Neural progenitor cell (in vitro differentiated cells): ENCODE measurements at regions not wholly inside any gene's neighbourhood (a gene's known extent, or its start where the extent isn't known, plus 50 kb on each side); places are given as distances from the start of the nearest gene placed in this dataset.

Experiments used
- DNase-seq: peaks from one replicate; pipeline ENCODE4 v3.0.0-alpha.2; 2016; ENCODE audit warnings: low spot score
- H2AFZ ChIP-seq: fragments of 200-600 bp; sonication (generic); replicated peaks from 2 replicates; pipeline ENCODE4 v1.6.1; 2016; ENCODE audit warnings: antibody characterized with exemption
- H3F3A ChIP-seq: fragments of 200-600 bp; sonication (generic); 2 replicates; pipeline ENCODE4 v1.6.1; 2016; ENCODE audit warnings: antibody characterized with exemption, low read depth
- H3K27ac ChIP-seq: fragments of 200-600 bp; sonication (generic); 2 replicates; pipeline ENCODE4 v1.5.1; 2016; ENCODE audit warnings: mild to moderate bottlenecking
- H3K27me3 ChIP-seq: fragments of 200-600 bp; sonication (generic); 2 replicates; pipeline ENCODE4 v1.6.1; 2016; ENCODE audit warnings: mild to moderate bottlenecking, moderate library complexity
- H3K36me3 ChIP-seq: fragments of 200-600 bp; sonication (generic); 2 replicates; pipeline ENCODE4 v1.5.1; 2016
- H3K4me1 ChIP-seq: fragments of 200-600 bp; sonication (generic); 2 replicates; pipeline ENCODE4 v1.6.1; 2016; ENCODE audit warnings: mixed run types
- H3K4me2 ChIP-seq: fragments of 200-600 bp; sonication (generic); 2 replicates; pipeline ENCODE4 v1.6.1; 2016
- H3K4me3 ChIP-seq: fragments of 200-600 bp; sonication (generic); 2 replicates; pipeline ENCODE4 v1.5.1; 2016
- H3K79me2 ChIP-seq: fragments of 200-600 bp; sonication (generic); 2 replicates; pipeline ENCODE4 v1.6.1; 2016; ENCODE audit warnings: low read depth
- H3K9ac ChIP-seq: fragments of 200-600 bp; sonication (generic); 2 replicates; pipeline ENCODE4 v1.6.1; 2016
- H3K9me3 ChIP-seq: fragments of 200-600 bp; sonication (generic); 2 replicates; pipeline ENCODE4 v1.5.1; 2016; ENCODE audit warnings: low read depth
- H4K20me1 ChIP-seq: fragments of 200-600 bp; sonication (generic); 2 replicates; pipeline ENCODE4 v1.6.1; 2016; ENCODE audit warnings: low read depth
- H3K27ac Mint-ChIP-seq: 3 replicates; pipeline ENCODE4 v1.8.0; 2021; ENCODE audit warnings: mixed read lengths
- H3K27me3 Mint-ChIP-seq: 2 replicates; pipeline ENCODE4 v1.8.0; 2022; ENCODE audit warnings: low read depth, mild to moderate bottlenecking, inconsistent platforms, moderate library complexity, mixed read lengths; ENCODE audit not compliant: insufficient read depth
- H3K36me3 Mint-ChIP-seq: 3 replicates; pipeline ENCODE4 v1.8.0; 2021; ENCODE audit warnings: mixed read lengths
- H3K4me1 Mint-ChIP-seq: 3 replicates; pipeline ENCODE4 v1.8.0; 2021; ENCODE audit warnings: mixed read lengths
- H3K4me3 Mint-ChIP-seq: 3 replicates; pipeline ENCODE4 v1.8.0; 2021; ENCODE audit warnings: mild to moderate bottlenecking, moderate library complexity, mixed read lengths
- H3K9me3 Mint-ChIP-seq: 3 replicates; pipeline ENCODE4 v1.8.0; 2020; ENCODE audit warnings: mixed read lengths
- EZH2 ChIP-seq: fragments of 200-600 bp; sonication (generic); IDR thresholded peaks from 2 replicates; pipeline ENCODE4 v1.6.1; 2017; ENCODE audit warnings: antibody characterized with exemption, mild to moderate bottlenecking, moderate library complexity
- EZH2phosphoT487 ChIP-seq: fragments of 200-600 bp; sonication (generic); IDR thresholded peaks from 2 replicates; pipeline ENCODE4 v1.6.1; 2017; ENCODE audit warnings: antibody characterized with exemption
- TF ChIP-seq, protein P1 (sequence below): fragments of 200-600 bp; sonication (generic); IDR thresholded peaks from 2 replicates; pipeline ENCODE4 v1.5.1; 2017; ENCODE audit warnings: antibody characterized with exemption, mild to moderate bottlenecking

DNA sequence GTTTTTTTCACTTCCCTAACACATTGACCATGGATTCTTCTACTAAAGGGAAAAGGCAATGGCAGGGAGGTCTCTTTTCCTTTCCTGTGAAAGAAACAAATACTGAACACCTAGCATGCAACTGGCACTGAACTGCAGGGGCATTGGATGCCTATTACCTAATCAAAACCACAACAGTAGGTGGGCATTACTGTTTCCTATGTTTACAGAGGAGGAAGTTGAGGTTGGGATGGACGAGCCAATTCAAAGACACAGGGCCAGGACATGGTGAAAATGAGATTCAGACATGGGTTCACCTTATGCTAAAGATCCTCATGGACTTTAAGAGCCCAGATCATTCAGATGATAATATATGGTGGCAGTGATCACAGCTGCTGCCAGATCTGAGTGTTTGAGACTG lies 407.0 kb downstream of the MIAT start:
- no peaks in the 10 kb centered on the region for H3K9me3 ChIP-seq
- no peak overlapping the region for H3K4me2 ChIP-seq
- Mint-ChIP-seq H3K9me3 (no peaks in the 10 kb centered on the region), H3K27ac (peak overlapping the region; percentile 46), H3K4me1 (peaks cover 72% of the 10 kb centered on the region), H3K36me3 (no peaks in the 10 kb centered on the region), H3K27me3 (peaks cover 4% of the 10 kb centered on the region), H3K4me3 (no peak overlapping the region)
- H3K27me3 ChIP-seq: no peaks in the 10 kb centered on the region
- H3F3A ChIP-seq: no peaks in the 10 kb centered on the region
- no peak overlapping the region for H3K27ac ChIP-seq
- TF ChIP-seq, protein P1, sequence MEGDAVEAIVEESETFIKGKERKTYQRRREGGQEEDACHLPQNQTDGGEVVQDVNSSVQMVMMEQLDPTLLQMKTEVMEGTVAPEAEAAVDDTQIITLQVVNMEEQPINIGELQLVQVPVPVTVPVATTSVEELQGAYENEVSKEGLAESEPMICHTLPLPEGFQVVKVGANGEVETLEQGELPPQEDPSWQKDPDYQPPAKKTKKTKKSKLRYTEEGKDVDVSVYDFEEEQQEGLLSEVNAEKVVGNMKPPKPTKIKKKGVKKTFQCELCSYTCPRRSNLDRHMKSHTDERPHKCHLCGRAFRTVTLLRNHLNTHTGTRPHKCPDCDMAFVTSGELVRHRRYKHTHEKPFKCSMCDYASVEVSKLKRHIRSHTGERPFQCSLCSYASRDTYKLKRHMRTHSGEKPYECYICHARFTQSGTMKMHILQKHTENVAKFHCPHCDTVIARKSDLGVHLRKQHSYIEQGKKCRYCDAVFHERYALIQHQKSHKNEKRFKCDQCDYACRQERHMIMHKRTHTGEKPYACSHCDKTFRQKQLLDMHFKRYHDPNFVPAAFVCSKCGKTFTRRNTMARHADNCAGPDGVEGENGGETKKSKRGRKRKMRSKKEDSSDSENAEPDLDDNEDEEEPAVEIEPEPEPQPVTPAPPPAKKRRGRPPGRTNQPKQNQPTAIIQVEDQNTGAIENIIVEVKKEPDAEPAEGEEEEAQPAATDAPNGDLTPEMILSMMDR: no peak
- TF ChIP-seq EZH2: no peak
- TF ChIP-seq EZH2phosphoT487: no peak
- no peak overlapping the region for H2AFZ ChIP-seq
- H3K36me3 ChIP-seq: no peaks in the 10 kb centered on the region
- H3K4me1 ChIP-seq: peaks cover 17% of the 10 kb centered on the region
- no peaks in the 10 kb centered on the region for H3K79me2 ChIP-seq
- no peak for DNase-seq
- no peak overlapping the region for H3K4me3 ChIP-seq
- no peak overlapping the region for H3K9ac ChIP-seq
- no peaks in the 10 kb centered on the region for H4K20me1 ChIP-seq

DNA sequence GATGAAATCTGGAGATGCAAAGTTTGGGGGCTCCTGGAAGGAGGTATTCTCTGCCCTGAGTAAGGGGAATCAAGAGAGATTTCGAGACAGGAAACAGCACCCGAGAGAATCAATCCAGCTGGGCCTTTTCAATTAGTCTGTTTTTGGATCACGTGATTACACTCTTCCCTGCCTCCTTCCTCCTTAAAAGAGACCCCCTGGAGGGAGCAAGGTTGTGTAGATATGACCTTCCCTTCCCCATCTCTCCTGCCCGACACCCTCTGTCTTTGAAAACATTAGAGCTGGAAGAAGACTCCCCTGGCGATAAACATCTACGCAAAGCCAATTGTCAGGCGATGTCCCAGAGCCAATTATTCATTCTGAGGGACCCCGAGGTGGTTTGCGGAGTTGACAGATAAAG lies 407.9 kb downstream of the MIAT start:
- peaks cover 17% of the 10 kb centered on the region for H3K4me1 ChIP-seq

DNA sequence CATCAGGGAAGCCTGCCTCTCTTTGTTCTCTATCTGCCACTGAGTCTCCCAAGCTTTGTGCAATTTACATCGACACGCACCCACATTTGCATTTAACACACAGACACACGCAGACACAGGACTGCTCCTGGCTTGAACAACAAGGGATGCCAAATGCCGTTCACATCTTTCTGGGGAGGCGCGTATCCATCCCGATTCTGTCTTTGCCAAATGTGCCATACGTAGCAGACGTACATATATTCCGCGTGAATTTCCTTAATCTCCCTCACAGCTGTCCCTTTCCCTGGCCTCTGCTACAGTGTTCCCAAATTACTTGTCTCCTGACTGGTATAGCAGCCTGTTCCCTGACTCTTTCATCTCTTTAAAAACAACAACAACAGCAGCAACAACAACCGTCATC lies 409.5 kb downstream of the MIAT start:
- no peaks in the 10 kb centered on the region for H3F3A ChIP-seq
- Mint-ChIP-seq H3K36me3 (no peaks in the 10 kb centered on the region), H3K27me3 (peaks cover 6% of the 10 kb centered on the region), H3K9me3 (no peaks in the 10 kb centered on the region), H3K4me3 (no peak overlapping the region), H3K27ac (peak overlapping the region; percentile 64), H3K4me1 (peaks cover 56% of the 10 kb centered on the region)
- no peak overlapping the region for H3K9ac ChIP-seq
- no peaks in the 10 kb centered on the region for H3K9me3 ChIP-seq
- TF ChIP-seq EZH2phosphoT487: no peak
- TF ChIP-seq, protein P1: no peak
- no peak for TF ChIP-seq EZH2
- no peak overlapping the region for H2AFZ ChIP-seq
- no peaks in the 10 kb centered on the region for H3K27me3 ChIP-seq
- no peaks in the 10 kb centered on the region for H3K79me2 ChIP-seq
- H3K4me3 ChIP-seq: no peak overlapping the region
- peaks cover 17% of the 10 kb centered on the region for H3K4me1 ChIP-seq
- no peaks in the 10 kb centered on the region for H3K36me3 ChIP-seq
- no peak overlapping the region for H3K4me2 ChIP-seq
- DNase-seq: no peak
- H3K27ac ChIP-seq: no peak overlapping the region
- no peaks in the 10 kb centered on the region for H4K20me1 ChIP-seq

More for the DNA sequence above, 407.9 kb downstream of the MIAT start:
- H3K9me3 ChIP-seq: no peaks in the 10 kb centered on the region
- H3K4me3 ChIP-seq: no peak overlapping the region
- no peak overlapping the region for H3K9ac ChIP-seq
- no peaks in the 10 kb centered on the region for H4K20me1 ChIP-seq
- Mint-ChIP-seq H3K27ac (peak overlapping the region; percentile 38), H3K9me3 (no peaks in the 10 kb centered on the region), H3K4me1 (peaks cover 65% of the 10 kb centered on the region), H3K4me3 (no peak overlapping the region), H3K27me3 (peaks cover 4% of the 10 kb centered on the region), H3K36me3 (no peaks in the 10 kb centered on the region)
- H3K27ac ChIP-seq: no peak overlapping the region
- no peak for DNase-seq
- H3K27me3 ChIP-seq: no peaks in the 10 kb centered on the region
- H3K79me2 ChIP-seq: no peaks in the 10 kb centered on the region
- H3K4me2 ChIP-seq: peak overlapping the region; percentile 24
- no peak overlapping the region for H2AFZ ChIP-seq
- no peak for TF ChIP-seq EZH2
- no peaks in the 10 kb centered on the region for H3F3A ChIP-seq
- no peaks in the 10 kb centered on the region for H3K36me3 ChIP-seq

DNA sequence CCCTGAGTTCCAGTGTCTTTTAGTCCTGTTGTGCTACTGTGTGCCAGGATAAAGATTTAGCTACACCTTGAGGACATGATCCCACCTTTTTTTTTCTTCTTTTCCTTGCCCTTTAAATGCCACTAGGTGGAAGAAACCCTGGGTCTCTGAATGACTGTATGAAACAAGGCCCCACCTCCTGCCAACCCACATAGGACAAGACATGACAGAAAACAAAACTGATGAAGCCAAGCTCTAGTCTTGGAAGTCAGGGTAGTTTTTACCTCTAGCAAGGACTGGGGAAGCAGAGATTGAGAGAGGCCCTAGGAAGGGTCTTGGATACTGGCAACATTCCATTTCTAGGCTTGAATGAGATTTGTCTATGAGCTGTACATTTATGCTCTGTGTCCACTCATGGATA lies 410.7 kb downstream of the MIAT start:
- Histone ChIP-seq H3K4me3 (no peak overlapping the region), H3K79me2 (no peaks in the 10 kb centered on the region), H3K27me3 (no peaks in the 10 kb centered on the region), H2AFZ (no peak overlapping the region), H3K36me3 (no peaks in the 10 kb centered on the region), H4K20me1 (no peaks in the 10 kb centered on the region), H3K4me1 (peaks cover 16% of the 10 kb centered on the region), H3K9ac (no peak overlapping the region), H3F3A (peaks cover under 1% of the 10 kb centered on the region), H3K4me2 (no peak overlapping the region), H3K27ac (no peak overlapping the region), H3K9me3 (no peaks in the 10 kb centered on the region)
- H3K4me3 Mint-ChIP-seq: no peak overlapping the region
- DNase-seq: no peak
- H3K4me1 Mint-ChIP-seq: peaks cover 45% of the 10 kb centered on the region
- no peaks in the 10 kb centered on the region for H3K9me3 Mint-ChIP-seq
- peak overlapping the region; percentile 36 for H3K27ac Mint-ChIP-seq
- peaks cover 7% of the 10 kb centered on the region for H3K27me3 Mint-ChIP-seq
- TF ChIP-seq EZH2phosphoT487: no peak
- TF ChIP-seq EZH2: no peak
- TF ChIP-seq, protein P1: no peak
- no peaks in the 10 kb centered on the region for H3K36me3 Mint-ChIP-seq
